Small intestine (tissue), 7 donors: ENCODE measurements at regions not wholly inside any gene's neighbourhood (a gene's known extent, or its start where the extent isn't known, plus 50 kb on each side); places are given as distances from the start of the nearest gene placed in this dataset.

Source experiments
- DNase-seq, 2 donors: peaks; one replicate each; pipeline versions ENCODE4 v3.0.0 to v3.0.0-alpha.2; 2013
- FAIRE-seq: peaks from 2 replicates; lab custom pipeline; 2012; peaks lifted over from hg19 to GRCh38; lab: Jason Lieb, UNC
- H3K27ac ChIP-seq, 3 donors: one replicate each; pipeline ENCODE4 v1.5.1; 2013; ENCODE audit warnings: low read length in 2 of 3, mild to moderate bottlenecking in 2 of 3, control low read depth in 1 of 3, inconsistent platforms in 1 of 3, low read depth in 1 of 3, moderate library complexity in 1 of 3
- H3K27me3 ChIP-seq, 3 donors: one replicate each; pipeline ENCODE4 v1.6.1; 2013; ENCODE audit warnings: low read length in 3 of 3, inconsistent platforms in 1 of 3; ENCODE audit not compliant: control insufficient read depth in 3 of 3, insufficient read depth in 3 of 3
- H3K36me3 ChIP-seq, 3 donors: one replicate each; pipeline ENCODE4 v1.6.1; 2013; ENCODE audit warnings: low read length in 3 of 3, inconsistent platforms in 1 of 3, low read depth in 1 of 3, mild to moderate bottlenecking in 1 of 3, moderate library complexity in 1 of 3; ENCODE audit not compliant: control insufficient read depth in 3 of 3, insufficient read depth in 2 of 3
- H3K4me1 ChIP-seq, 3 donors: one replicate each; pipeline ENCODE4 v1.6.1; 2013; ENCODE audit warnings: low read length in 2 of 3, inconsistent platforms in 1 of 3, low read depth in 1 of 3, mild to moderate bottlenecking in 1 of 3, moderate library complexity in 1 of 3; ENCODE audit not compliant: control insufficient read depth in 3 of 3, insufficient read depth in 2 of 3
- H3K4me3 ChIP-seq, 3 donors: one replicate each; pipeline ENCODE4 v1.5.1; 2013; ENCODE audit warnings: low read length in 3 of 3, control low read depth in 1 of 3, inconsistent platforms in 1 of 3, low read depth in 1 of 3, mild to moderate bottlenecking in 1 of 3, moderate library complexity in 1 of 3
- H3K9me3 ChIP-seq, 2 donors: one replicate each; pipeline ENCODE4 v1.6.1; 2013; ENCODE audit warnings: low read depth in 1 of 2, low read length in 1 of 2; ENCODE audit not compliant: control insufficient read depth in 2 of 2, insufficient read depth in 1 of 2
- WGBS, 3 donors: extraction: QIAGEN DNeasy Blood & Tissue Kit; methylation state at CpG; one replicate each; pipeline ENCODE4 v1.1.7; 2013; 5-methylcytosine and 5-hydroxymethylcytosine counted together
- donor health status: healthy with polysubstance abuse.
- donor health status: control.
- donor health status: control.
- donor health status: Bipolar disorder and iron deficiency.
- donor health status: healthy.

DNA sequence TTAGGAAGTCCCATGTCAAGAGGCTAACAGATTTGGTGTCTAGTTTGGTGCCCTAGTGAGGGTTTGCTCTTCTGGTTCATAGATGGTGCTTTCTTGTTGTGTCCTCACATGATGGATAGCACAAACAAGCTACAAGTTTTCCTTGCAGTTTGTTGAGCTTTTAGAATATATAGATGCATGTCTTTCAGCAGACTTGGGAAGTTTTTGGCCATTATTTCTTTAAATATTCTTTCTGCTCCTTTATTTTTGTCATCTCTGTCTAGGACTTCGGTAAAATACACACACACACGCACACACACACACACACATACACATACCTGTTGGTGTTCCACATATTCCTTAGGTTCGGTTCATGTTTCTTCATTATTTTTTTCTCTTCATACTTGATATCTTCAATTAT lies 81.5 kb upstream of the TEX51 start:
- no peaks in the 10 kb centered on the region for H3K4me1 ChIP-seq
- FAIRE-seq (no peak), DNase-seq (no peak)
- WGBS, 3 donors = 85 to 93% (median 86%) methylated on average over 3 of the region's 3 CpGs
- no peaks in the 10 kb centered on the region for H3K36me3 ChIP-seq
- H3K9me3 ChIP-seq = peaks cover 0 to 4% of the 10 kb centered on the region in 2 donors
- no peaks in the 10 kb centered on the region for H3K27me3 ChIP-seq
- no peak overlapping the region for H3K27ac ChIP-seq
- H3K4me3 ChIP-seq = no peak overlapping the region

DNA sequence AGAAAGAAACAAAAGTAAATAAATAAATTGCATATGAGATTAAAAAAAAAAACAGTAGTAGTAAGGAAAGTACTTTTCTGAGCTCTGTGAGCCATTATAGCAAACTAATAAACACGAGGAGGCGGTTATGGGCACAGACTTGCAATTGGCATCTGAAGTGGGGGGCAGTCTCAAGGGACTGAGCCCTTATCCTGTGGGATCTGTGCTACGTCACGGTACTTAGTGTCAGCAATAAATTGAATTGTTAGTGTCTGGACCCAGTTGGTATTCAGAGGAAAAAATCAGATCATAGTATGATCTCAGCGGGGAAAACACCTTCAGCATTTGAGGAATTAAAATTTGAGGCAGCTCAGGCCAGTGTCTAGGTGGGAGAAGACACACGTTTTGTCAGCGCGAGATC lies 76.6 kb upstream of the TEX51 start:
- no peak for FAIRE-seq

GRCh38 chr2:126822921-126823320 lies 75.8 kb upstream of the TEX51 start:
- Histone ChIP-seq H3K9me3 (no peaks in the 10 kb centered on the region), H3K4me3 (no peak overlapping the region), H3K4me1 (no peaks in the 10 kb centered on the region), H3K36me3 (no peaks in the 10 kb centered on the region), H3K27me3 (no peaks in the 10 kb centered on the region), H3K27ac (no peak overlapping the region)
- FAIRE-seq = no peak
- WGBS, 3 donors = 75 to 81% (median 76%) methylated on average over 5 of the region's 5 CpGs
- DNase-seq = no peak

More for the DNA sequence above, 76.6 kb upstream of the TEX51 start:
- 59 to 82% (median 62%) methylated on average over 8 of the region's 8 CpGs for WGBS, 3 donors
- H3K4me1 ChIP-seq = no peaks in the 10 kb centered on the region
- H3K9me3 ChIP-seq = no peaks in the 10 kb centered on the region
- H3K36me3 ChIP-seq = no peaks in the 10 kb centered on the region
- H3K4me3 ChIP-seq = no peak overlapping the region
- H3K27ac ChIP-seq = no peak overlapping the region
- no peak for DNase-seq
- H3K27me3 ChIP-seq = no peaks in the 10 kb centered on the region

GRCh38 chr2:126823951-126824350 lies 74.7 kb upstream of the TEX51 start:
- WGBS, 3 donors = 65 to 76% (median 70%) methylated on average over 3 of the region's 3 CpGs

DNA sequence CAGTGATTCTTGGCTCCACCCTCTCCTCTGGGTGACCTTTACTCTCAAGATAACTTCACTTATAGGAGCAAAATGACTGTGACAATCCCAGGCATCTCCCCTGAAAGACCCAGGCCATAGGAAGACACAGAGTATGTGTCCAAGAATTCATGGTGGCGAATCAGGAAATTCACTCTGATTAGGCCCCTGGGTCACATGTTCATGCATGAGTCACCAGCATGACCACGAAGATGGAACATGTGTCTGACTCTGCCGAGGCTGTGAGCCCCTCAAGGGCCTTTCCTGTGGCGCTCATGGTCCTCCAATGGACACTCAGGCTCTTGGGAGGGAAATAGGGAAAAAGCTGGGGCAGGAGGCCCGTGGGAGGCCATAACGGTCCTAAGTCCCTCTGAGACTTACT lies 74.0 kb upstream of the TEX51 start:
- DNase-seq (no peak), FAIRE-seq (no peak)
- Histone ChIP-seq H3K4me3 (no peak overlapping the region), H3K27me3 (no peaks in the 10 kb centered on the region), H3K9me3 (no peaks in the 10 kb centered on the region), H3K36me3 (no peaks in the 10 kb centered on the region), H3K27ac (no peak overlapping the region), H3K4me1 (no peaks in the 10 kb centered on the region)
- 72 to 83% (median 74%) methylated on average over 6 of the region's 6 CpGs for WGBS, 3 donors

More at GRCh38 chr2:126823951-126824350, 74.7 kb upstream of the TEX51 start:
- Histone ChIP-seq H3K27me3 (no peaks in the 10 kb centered on the region), H3K27ac (no peak overlapping the region), H3K4me3 (no peak overlapping the region), H3K9me3 (no peaks in the 10 kb centered on the region), H3K36me3 (no peaks in the 10 kb centered on the region), H3K4me1 (no peaks in the 10 kb centered on the region)
- DNase-seq (no peak), FAIRE-seq (no peak)

DNA sequence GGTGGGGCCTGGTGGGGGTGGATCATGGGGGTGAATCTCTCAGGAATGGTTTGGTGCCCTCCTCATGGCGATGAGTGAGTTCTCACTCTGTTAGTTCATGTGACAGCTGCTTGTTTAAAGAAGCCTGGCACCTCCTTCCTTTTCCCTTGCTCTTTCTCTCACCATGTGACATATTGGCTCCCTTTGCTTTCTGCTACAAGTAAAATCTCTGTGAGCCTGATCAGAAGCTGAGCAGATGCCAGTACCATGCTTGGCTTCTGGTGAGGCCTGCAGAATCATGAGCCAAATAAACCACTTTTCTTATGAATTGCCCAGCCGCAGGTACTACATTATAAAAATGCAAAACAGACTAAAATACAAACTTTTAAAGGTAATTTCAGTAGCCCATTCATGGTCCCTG lies 73.4 kb upstream of the TEX51 start:
- no peaks in the 10 kb centered on the region for H3K27me3 ChIP-seq
- no peaks in the 10 kb centered on the region for H3K36me3 ChIP-seq
- H3K9me3 ChIP-seq = no peaks in the 10 kb centered on the region
- no peak for FAIRE-seq
- no peaks in the 10 kb centered on the region for H3K4me1 ChIP-seq
- 89 to 91% (median 89%) methylated on average over 2 of the region's 2 CpGs for WGBS, 3 donors
- no peak overlapping the region for H3K4me3 ChIP-seq
- no peak for DNase-seq
- H3K27ac ChIP-seq = no peak overlapping the region

GRCh38 chr2:126826491-126826890 lies 72.2 kb upstream of the TEX51 start:
- FAIRE-seq = no peak
- no peaks in the 10 kb centered on the region for H3K9me3 ChIP-seq
- H3K4me1 ChIP-seq = no peaks in the 10 kb centered on the region
- no peak overlapping the region for H3K27ac ChIP-seq
- no peaks in the 10 kb centered on the region for H3K36me3 ChIP-seq
- WGBS, 3 donors = 86 to 91% (median 87%) methylated on average over 1 of the region's 1 CpG
- no peak overlapping the region for H3K4me3 ChIP-seq
- no peaks in the 10 kb centered on the region for H3K27me3 ChIP-seq
- DNase-seq = no peak

GRCh38 chr2:126827371-126827770 lies 71.3 kb upstream of the TEX51 start:
- Histone ChIP-seq H3K4me3 (no peak overlapping the region), H3K27me3 (no peaks in the 10 kb centered on the region), H3K36me3 (no peaks in the 10 kb centered on the region), H3K27ac (no peak overlapping the region), H3K9me3 (no peaks in the 10 kb centered on the region), H3K4me1 (no peaks in the 10 kb centered on the region)
- WGBS, 3 donors = 76 to 92% (median 88%) methylated on average over 8 of the region's 8 CpGs
- no peak for DNase-seq
- FAIRE-seq = no peak

DNA sequence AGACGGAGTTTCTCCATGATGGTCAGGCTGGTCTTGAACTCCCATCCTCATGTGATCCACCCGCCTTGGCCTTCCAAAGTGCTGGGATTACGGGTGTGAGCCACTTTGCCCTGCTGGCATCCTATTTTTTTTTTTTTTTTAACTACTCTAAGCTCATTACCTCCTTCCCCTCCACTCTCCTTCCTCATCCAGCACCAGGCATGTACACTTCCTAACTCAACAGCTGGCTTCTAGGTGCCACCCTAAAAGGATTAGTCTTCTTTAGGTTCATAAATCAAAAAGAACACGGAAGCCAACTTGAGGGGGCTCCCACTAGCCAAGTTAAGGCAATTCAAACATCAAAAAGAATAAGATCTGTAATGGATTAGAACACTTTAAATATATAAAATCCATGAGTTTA lies 70.6 kb upstream of the TEX51 start:
- H3K4me1 ChIP-seq = no peaks in the 10 kb centered on the region
- FAIRE-seq = no peak
- no peak overlapping the region for H3K4me3 ChIP-seq
- H3K9me3 ChIP-seq = no peaks in the 10 kb centered on the region
- H3K27ac ChIP-seq = no peak overlapping the region
- no peaks in the 10 kb centered on the region for H3K27me3 ChIP-seq
- 83 to 86% (median 84%) methylated on average over 4 of the region's 4 CpGs for WGBS, 3 donors
- no peaks in the 10 kb centered on the region for H3K36me3 ChIP-seq
- DNase-seq = no peak
